ENCODE measurements at regions not wholly inside any gene's neighbourhood (a gene's known extent, or its start where the extent isn't known, plus 50 kb on each side); places are given as distances from the start of the nearest gene placed in this dataset.
A peak's percentile ranks its signal among the peaks of the same experiment; 100 is the strongest.

DNA sequence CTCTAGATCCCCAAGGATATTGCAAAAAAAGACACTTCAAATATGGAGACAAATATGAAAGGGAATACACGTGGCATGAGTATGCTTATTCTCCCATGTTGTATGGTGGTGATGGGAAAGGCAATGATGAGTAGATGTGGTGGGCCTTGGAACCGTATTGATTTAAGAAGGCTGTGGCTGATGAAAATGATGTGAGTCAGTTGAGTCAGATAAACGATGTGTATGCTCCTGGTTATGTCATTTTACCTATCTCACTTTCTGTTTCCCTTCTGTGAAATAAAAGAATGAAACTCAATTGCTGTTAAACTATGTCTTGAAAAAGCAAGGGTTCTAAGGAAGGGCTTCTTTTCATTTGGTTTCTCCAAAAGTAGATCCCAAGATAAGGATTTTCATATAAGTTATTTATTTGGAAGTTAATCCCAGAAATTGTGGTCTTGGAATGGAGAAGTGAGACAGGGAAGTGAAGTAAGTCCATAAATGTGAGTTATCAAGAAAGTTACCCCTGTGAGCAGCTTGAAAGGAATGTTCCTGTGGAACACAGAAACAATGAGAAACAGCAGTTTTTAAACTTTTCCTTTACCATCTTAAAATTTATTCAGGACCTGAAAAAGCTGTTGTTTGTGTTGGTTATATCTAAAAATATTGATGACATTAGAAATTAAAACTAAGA lies 292.0 kb downstream of the DUSP10 start:
- Histone ChIP-seq H3K36me3 (ENCODE audit: insufficient read depth, low read length) (no peaks in the 10 kb centered on the region), H3K9ac (ENCODE audit: low read length) (no peak overlapping the region), H2AFZ (ENCODE audit: low read depth, low read length) (no peak overlapping the region), H3K4me1 (ENCODE audit: insufficient read depth, low read length) (no peaks in the 10 kb centered on the region), H3K4me3 (ENCODE audit: insufficient read depth, low read depth, low read length) (no peak overlapping the region), H3K27me3 (ENCODE audit: insufficient read depth, low read length) (no peaks in the 10 kb centered on the region), H4K20me1 (ENCODE audit: insufficient read depth, low read length) (no peaks in the 10 kb centered on the region), H3K4me2 (ENCODE audit: low read length) (peak overlapping the region; percentile 28), H3K9me3 (ENCODE audit: insufficient read depth, low read depth, low read length) (no peaks in the 10 kb centered on the region), H3K79me2 (ENCODE audit: insufficient read depth, low read length) (no peaks in the 10 kb centered on the region), H3K27ac (ENCODE audit: low read depth, low read length) (peak overlapping the region; percentile 36)
- Mint-ChIP-seq H3K27ac (ENCODE audit: unreplicated experiment) (peak overlapping the region; percentile 83), H3K27me3 (ENCODE audit: low read depth, unreplicated experiment) (no peaks in the 10 kb centered on the region), H3K36me3 (ENCODE audit: low read depth, unreplicated experiment) (no peaks in the 10 kb centered on the region), H3K4me1 (ENCODE audit: low read depth, unreplicated experiment) (peaks cover 5% of the 10 kb centered on the region), H3K9me3 (ENCODE audit: unreplicated experiment) (peaks cover 2% of the 10 kb centered on the region), H3K4me3 (ENCODE audit: unreplicated experiment) (no peak overlapping the region)
- FAIRE-seq = peak; percentile 93
- peak; percentile 61 for DNase-seq (ENCODE audit: low read depth)
- no peak for TF ChIP-seq CTCF (IDR thresholded peaks at IDR 0.05; ENCODE audit: insufficient read depth, low read depth, low read length)
- TF ChIP-seq EZH2 (IDR thresholded peaks at IDR 0.05; ENCODE audit: insufficient read depth, low read length) = no peak

- Histone ChIP-seq H3K4me2 (ENCODE audit: low read length) (no peak overlapping the region), H3K9ac (ENCODE audit: low read length) (no peak overlapping the region), H3K79me2 (ENCODE audit: insufficient read depth, low read length) (no peaks in the 10 kb centered on the region), H3K36me3 (ENCODE audit: insufficient read depth, low read length) (no peaks in the 10 kb centered on the region), H3K27me3 (ENCODE audit: insufficient read depth, low read length) (no peaks in the 10 kb centered on the region), H3K27ac (ENCODE audit: low read depth, low read length) (no peak overlapping the region), H2AFZ (ENCODE audit: low read depth, low read length) (no peak overlapping the region), H4K20me1 (ENCODE audit: insufficient read depth, low read length) (no peaks in the 10 kb centered on the region), H3K4me1 (ENCODE audit: insufficient read depth, low read length) (no peaks in the 10 kb centered on the region), H3K4me3 (ENCODE audit: insufficient read depth, low read depth, low read length) (no peak overlapping the region), H3K9me3 (ENCODE audit: insufficient read depth, low read depth, low read length) (no peaks in the 10 kb centered on the region)
- no peak overlapping the region for H3K27ac Mint-ChIP-seq (ENCODE audit: unreplicated experiment)
- TF ChIP-seq EZH2 (IDR thresholded peaks at IDR 0.05; ENCODE audit: insufficient read depth, low read length) (no peak), CTCF (IDR thresholded peaks at IDR 0.05; ENCODE audit: insufficient read depth, low read depth, low read length) (no peak)
- no peak overlapping the region for H3K4me3 Mint-ChIP-seq (ENCODE audit: unreplicated experiment)
- DNase-seq (ENCODE audit: low read depth) (no peak), FAIRE-seq (peak; percentile 69)
- peaks cover 2% of the 10 kb centered on the region for H3K9me3 Mint-ChIP-seq (ENCODE audit: unreplicated experiment)
- H3K27me3 Mint-ChIP-seq (ENCODE audit: low read depth, unreplicated experiment) = no peaks in the 10 kb centered on the region
- no peaks in the 10 kb centered on the region for H3K36me3 Mint-ChIP-seq (ENCODE audit: low read depth, unreplicated experiment)
- H3K4me1 Mint-ChIP-seq (ENCODE audit: low read depth, unreplicated experiment) = peaks cover 5% of the 10 kb centered on the region
Measured at GRCh38 chr1:221451741-221452140, 290.1 kb downstream of the DUSP10 start.

- H3K36me3 Mint-ChIP-seq (ENCODE audit: low read depth, unreplicated experiment) = no peaks in the 10 kb centered on the region
- H3K9ac ChIP-seq (ENCODE audit: low read length) = no peak overlapping the region
Measured at GRCh38 chr1:221454096-221454495, 287.8 kb downstream of the DUSP10 start.

More at GRCh38 chr1:221454096-221454495, 287.8 kb downstream of the DUSP10 start:
- Mint-ChIP-seq H3K27ac (ENCODE audit: unreplicated experiment) (no peak overlapping the region), H3K4me3 (ENCODE audit: unreplicated experiment) (no peak overlapping the region), H3K4me1 (ENCODE audit: low read depth, unreplicated experiment) (peaks cover 5% of the 10 kb centered on the region), H3K27me3 (ENCODE audit: low read depth, unreplicated experiment) (peaks cover 1% of the 10 kb centered on the region), H3K9me3 (ENCODE audit: unreplicated experiment) (peaks cover 2% of the 10 kb centered on the region)
- Histone ChIP-seq H3K27ac (ENCODE audit: low read depth, low read length) (no peak overlapping the region), H2AFZ (ENCODE audit: low read depth, low read length) (no peak overlapping the region), H4K20me1 (ENCODE audit: insufficient read depth, low read length) (no peaks in the 10 kb centered on the region), H3K4me2 (ENCODE audit: low read length) (no peak overlapping the region), H3K27me3 (ENCODE audit: insufficient read depth, low read length) (no peaks in the 10 kb centered on the region), H3K9me3 (ENCODE audit: insufficient read depth, low read depth, low read length) (no peaks in the 10 kb centered on the region), H3K36me3 (ENCODE audit: insufficient read depth, low read length) (no peaks in the 10 kb centered on the region), H3K79me2 (ENCODE audit: insufficient read depth, low read length) (no peaks in the 10 kb centered on the region), H3K4me1 (ENCODE audit: insufficient read depth, low read length) (no peaks in the 10 kb centered on the region), H3K4me3 (ENCODE audit: insufficient read depth, low read depth, low read length) (no peak overlapping the region)
- DNase-seq (ENCODE audit: low read depth) = no peak
- TF ChIP-seq CTCF (IDR thresholded peaks at IDR 0.05; ENCODE audit: insufficient read depth, low read depth, low read length) (no peak), EZH2 (IDR thresholded peaks at IDR 0.05; ENCODE audit: insufficient read depth, low read length) (no peak)
- no peak for FAIRE-seq

Measured in astrocyte (in vitro differentiated cells and primary cell).